Amygdala (tissue), 56 donors: ENCODE measurements at regions not wholly inside any gene's neighbourhood (a gene's known extent, or its start where the extent isn't known, plus 50 kb on each side); places are given as distances from the start of the nearest gene placed in this dataset.
"Not testable (repeated sequence)": the region's sequence is repeated elsewhere in the genome, so short reads cannot be mapped to it uniquely, and the experiment has no call there.

Source experiments
- DNase-seq, 56 donors: peaks; one replicate each; lab custom pipeline; 2025; lab: John Stamatoyannopoulos, UW

DNA sequence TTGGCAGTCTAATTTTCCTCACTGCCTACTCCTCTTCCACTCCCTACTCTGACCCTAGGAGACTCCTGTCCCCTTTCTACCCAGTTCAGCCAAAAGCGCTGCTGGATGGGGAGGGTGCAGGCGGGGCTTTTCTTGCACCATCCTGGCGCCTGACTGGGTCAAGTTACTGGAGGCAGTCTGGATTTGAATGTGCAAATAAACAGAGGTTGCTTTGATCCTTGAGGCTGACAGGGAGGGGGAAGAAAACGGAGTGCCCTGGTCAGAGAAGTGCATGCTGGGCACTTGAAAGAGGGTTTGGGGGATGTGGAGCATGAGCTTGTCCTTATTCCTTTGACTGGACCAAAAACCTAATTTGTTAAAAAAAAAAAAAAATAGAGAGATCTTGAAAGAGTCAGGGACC, 76.8 kb upstream of the SOX13 start:
- peak in 44 of 56 donors; percentile 4 to 66 (median 34) for DNase-seq

DNA sequence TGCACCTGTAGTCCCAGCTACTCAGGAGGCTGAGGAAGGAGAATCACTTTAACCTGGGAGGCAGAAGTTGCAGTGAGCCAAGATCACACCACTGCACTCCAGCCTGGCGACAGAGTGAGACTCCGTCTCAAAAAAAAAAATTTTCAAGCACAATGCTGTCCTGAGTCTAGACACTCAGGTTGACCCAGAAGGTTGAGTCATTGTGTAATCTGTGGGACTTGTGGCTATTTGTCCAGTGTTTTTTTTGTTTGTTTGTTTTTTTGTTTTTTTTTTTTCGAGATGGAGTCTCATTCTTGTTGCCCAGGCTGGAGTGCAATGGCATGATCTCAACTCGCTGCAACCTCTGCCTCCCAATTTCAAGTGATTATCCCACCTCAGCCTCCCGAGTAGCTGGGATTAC, 74.3 kb upstream of the SOX13 start:
- DNase-seq: not testable (repeated sequence)

DNA sequence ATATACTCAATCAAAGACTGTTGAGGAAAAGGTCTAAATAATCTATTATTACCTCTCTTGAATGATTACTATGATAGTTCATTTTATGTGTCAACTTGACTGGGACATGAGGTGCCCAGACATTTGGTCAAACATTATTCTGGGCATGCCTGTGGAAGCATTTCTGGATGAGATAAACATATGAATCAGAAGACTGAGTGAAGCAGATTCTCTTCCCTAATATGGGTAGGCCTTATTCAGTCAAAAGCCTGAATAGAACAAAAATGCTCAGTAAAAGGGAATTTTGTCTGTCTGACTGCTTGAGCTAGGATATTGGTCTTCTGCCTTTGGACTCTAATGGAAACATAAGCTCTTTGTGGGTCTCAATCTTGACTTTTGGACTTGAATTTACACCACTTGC, 73.3 kb upstream of the SOX13 start:
- DNase-seq: no peak

DNA sequence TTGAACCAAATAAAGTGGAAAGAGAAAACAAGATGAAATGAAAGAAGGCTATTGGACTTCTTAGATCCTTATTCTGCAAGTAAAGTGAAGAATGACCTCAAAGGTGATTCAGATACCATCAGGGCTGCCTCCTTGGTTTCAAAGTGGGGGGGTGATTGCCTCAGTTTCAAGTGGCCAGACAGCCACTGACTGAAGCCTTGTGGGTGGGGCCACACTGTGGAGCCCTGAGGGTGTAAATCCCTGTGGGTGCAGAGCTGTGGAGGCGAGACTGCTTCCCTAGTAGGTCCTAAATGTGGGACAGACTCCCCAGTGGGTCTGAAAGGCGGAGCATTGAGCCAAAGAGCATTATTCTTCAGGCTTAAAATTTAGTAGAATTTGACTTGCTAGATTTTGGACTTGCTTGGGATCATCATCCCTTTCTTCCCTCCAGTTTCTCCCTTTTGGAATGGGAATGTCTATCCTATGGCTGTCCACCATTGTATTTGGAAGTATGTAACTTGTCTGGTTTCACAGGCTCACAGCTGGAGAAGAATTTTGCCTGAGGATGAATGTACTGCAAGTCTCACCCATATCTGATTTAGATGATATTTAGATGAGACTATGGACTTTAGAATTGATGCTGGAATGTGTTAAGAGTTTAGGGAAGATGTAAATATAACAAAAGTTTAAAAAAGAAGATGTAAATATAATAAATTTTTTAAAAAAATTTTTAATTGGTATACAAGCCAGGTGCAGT, 71.6 kb upstream of the SOX13 start:
- DNase-seq: no peak

DNA sequence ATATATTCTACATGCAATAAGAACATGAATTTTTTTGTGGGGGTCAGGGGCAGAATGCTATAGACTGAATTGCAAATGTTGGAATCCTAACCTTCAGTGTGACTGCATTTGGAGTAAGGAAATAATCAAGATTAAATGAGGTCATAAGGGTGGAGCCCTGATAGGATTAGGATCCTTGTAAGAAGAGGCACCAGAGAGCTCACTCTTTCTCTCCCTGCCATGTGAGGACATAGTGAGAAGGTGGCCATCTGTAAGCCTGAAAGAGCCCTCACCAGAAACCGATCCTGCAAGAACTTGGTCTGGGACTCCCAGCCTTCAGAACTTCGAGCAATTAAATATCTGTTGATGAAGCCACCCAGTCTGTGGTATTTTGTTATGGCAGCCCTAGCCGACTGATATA, 70.3 kb upstream of the SOX13 start:
- no peak for DNase-seq

DNA sequence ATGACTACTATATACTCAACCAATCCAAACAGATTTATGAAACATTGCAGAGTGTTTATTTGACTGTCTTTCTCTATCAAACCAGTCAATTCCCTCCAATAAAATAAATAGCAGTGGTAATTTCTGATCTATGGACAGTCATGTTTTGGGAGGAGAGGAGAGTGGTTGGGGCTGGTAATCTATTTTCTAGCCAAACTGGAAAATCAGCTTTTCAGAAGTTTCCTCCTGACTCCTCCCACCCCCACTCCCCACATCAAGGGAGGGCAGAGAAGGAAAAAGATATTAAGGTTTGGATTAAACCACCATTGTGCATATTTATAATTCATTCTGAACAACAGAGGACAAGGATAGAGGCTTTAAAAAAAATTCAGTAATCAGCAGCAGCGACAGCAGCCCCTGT, 69.4 kb upstream of the SOX13 start:
- no peak for DNase-seq

DNA sequence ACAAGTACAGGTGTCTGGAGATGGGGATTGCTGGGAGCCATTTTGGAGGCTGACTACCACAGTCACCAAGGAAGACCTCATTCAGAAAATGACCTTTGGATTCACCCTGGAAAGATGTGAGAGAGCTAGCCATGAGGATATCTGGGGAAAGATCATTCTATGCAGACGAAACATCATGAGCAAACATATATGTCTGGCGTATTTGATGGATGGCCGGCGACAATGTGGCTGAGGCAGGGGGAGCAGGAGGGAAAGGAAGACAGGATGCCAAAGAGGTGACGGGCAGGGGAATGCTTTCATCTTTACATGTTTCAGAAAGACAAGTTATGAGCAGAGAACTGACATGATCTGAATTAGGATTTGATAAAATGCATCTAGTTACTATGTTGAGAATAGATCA, 61.5 kb upstream of the SOX13 start:
- no peak for DNase-seq

DNA sequence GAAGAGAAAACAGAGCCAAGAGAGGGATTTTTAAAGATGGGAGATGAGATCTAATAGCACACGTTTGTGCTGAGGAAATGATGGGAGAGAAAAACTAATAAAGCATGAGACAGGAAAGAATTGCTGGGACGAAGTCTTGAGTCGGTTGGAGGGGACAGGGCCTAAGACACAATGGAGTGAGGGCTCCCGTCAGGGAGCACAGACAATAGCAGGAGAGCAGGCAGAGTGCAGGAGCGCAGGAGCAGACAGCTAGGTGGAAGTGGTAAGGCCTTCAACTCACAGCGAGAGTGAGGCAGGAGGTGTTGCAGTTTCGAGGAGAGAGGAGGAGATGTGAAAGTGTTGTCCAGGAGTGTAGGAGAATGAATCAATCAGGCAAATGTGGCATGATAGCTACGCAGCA, 59.9 kb upstream of the SOX13 start:
- no peak for DNase-seq

DNA sequence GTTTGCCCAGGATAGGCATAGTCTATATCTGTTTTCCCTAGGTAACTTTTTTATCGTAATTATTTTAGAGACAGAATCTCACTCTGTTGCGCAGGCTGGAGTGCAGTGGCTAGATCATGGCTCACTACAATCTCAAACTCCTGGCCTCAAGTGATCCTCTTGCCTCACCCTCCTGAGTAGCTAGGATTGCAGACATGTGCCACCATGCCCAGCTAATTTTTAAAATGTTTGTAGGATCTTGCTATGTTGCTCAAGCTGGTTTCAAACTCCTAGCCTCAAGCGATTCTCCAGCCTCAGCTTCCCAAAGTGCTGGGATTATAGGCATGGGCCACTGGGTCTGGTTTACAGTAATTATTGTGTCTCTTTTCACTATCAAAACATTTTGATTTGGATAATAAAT, 58.6 kb upstream of the SOX13 start:
- DNase-seq: no peak

DNA sequence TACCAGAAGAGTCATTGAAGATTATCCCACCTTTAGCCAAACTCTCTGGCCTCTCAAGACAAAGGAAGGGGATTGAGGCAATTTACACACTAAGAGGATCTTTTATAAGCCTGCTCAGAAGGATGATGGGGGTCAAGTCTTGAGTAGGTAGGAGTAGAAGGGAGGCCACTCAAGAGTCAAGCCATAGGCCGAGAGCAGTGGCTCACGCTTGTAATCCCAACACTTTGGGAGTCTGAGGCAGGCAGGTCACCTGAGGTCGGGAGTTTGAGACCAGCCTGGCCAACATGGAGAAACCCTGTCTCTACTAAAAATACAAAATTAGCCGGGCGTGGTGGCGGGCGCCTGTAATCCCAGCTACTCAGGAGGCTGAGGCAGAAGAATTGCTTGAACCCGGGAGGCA, 58.0 kb upstream of the SOX13 start:
- not testable (repeated sequence) for DNase-seq

DNA sequence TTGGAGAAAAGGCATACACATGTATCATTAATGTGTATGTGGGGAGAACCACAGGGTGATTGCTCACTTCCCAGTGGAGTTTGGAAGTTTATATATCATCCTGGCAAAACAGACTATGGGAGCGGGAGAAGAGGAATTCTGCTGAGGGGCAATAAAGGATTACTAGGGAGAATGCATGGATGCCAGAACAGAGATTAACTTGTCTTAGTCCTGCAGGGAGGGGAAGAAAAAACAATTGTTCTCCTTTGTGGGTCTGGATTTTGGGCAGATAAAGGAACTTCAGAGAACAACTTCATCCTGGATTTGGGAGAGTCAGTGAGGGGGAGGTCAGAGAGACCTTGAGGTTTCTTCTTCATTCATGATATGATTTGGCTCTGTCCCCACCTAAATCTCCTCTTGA, 55.9 kb upstream of the SOX13 start:
- no peak for DNase-seq

DNA sequence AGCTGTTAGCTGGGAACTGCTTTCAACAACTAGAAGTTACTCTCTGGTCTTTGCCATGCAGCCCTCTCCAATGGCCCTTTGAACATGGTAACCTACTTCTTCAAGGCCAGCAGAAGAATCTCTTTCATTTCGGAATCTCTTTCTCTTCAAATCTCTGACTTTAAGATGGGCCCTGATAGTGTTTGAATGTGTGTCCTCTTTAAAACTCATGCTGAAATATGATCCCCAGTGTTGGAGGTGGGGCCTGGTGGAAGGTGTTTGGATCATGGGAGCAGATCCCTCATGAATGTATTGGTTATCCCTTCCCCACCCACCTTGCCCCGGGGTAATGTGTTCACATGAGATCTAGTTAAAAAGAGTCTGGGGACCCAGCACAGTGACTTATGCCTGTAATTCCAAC, 54.5 kb upstream of the SOX13 start:
- no peak for DNase-seq
